ENCODE measurements at regions not wholly inside any gene's neighbourhood (a gene's known extent, or its start where the extent isn't known, plus 50 kb on each side); places are given as distances from the start of the nearest gene placed in this dataset.

DNA sequence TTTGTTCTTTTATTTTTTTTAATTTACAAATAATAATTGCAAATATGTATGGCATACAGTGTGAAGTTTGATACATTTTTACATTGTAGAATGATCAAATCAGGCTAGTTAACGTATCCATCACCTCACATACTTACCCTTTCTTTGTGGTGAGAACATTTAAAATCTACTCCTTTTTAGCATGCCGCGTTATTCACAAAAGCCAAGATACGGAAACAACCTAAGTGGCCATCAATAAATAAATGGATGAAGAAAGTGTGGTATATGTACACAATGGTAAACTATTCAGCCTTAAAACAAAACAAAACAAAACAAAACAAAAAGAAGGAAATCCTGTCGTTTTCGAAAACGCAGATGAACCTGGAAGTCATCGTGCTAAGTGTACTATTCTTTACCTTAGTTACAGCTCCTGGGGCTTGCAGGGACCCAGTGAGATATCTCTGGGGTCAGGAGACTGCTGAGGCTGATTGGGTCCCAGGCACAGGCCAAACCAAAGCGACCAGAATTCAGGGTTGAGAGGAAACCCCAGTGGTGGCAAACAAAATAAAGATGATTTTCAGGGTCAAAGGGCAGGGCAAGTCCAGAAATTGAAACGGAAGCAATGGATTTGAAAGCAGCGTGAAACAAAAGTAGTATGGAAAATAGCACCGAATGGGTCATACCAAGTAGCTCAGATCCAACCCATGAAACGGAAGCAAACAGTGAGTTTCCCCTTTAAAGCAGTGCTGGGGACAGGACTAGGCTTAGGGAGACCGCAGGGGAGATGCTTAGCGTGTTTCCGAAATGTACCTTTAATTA is 188.2 kb downstream of the PLPP3 start:
- no peak for DNase-seq (ENCODE audit: low read depth)

DNA sequence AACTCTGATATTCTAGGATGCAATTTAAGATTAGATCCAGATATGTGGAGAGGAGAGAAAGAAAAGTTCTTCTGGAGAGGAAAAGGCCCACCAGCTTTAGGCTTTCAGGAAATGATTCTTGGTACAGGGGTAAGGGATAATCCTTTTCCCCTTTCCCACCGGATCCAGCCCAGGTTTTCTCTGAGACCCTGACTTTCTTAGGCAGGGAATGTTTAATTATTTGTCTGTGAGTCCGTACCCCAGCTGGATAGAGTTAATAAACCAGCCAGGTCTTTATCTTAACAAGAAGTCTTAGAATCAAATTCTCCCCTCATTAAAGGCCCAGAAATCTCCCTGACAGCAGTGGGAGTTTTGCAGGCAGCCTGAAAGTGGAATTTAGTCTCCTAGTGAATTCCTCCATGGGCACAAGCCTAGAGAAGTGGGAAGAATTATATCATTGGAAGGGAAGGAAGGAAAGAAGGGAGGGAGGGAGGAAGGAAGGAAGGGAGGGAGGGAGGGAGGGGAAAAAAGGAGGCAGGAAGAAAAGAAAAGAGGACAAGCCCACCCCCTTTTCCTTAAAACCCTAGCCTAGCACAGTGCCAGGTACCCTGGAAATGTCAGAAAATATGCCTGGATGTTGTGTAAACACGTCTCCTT is 189.0 kb downstream of the PLPP3 start:
- peak; percentile 30 for DNase-seq (ENCODE audit: low read depth)

DNA sequence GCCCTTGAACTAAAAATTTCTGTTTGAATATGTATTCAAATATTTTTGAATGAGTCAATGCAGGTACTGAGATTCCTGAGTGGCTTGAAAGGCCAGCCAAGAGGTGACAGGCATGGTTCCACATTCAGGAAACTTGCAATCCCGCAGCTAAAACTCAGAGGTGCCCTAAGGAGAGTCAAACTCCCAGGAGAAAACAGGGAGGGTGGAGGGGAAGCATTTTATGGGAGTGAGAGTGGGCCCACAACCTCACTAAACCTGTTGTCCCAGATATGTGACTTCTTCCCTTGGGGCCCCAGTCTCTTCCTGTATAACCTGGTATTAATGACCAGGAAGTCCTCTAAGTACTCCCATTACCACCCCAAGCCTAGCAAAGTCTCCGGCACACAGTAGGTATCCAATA is 189.6 kb downstream of the PLPP3 start:
- no peak for DNase-seq (ENCODE audit: low read depth)

DNA sequence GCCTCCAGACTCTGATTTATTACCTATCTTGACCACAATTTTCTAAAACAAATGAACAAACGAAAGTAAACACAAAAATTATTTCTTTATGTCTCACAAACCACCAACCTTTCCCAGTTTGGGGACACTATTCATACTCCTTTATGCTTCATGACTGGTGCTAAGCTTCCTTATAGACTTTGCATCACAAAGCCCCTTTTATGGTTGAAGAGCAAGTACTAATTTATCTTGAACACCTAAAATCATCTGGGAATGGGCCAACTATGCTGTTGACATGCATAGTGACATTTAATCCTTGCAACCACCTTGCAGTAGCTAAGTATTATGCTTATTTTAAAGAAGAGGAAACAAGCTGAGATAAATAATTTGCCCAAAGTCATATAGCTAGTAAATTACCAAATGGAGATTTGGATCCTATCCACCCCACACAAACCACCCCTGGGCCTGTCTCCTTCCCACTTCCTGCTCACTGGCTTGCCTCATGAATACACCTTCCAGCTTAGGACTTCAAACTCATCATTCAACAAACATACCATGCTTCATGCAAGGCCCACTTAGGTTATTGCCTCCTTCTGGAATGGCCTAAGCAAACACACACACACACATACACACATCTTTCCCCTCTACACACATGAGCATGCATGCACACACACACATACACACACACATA is 192.2 kb downstream of the PLPP3 start:
- no peak for DNase-seq (ENCODE audit: low read depth)

DNA sequence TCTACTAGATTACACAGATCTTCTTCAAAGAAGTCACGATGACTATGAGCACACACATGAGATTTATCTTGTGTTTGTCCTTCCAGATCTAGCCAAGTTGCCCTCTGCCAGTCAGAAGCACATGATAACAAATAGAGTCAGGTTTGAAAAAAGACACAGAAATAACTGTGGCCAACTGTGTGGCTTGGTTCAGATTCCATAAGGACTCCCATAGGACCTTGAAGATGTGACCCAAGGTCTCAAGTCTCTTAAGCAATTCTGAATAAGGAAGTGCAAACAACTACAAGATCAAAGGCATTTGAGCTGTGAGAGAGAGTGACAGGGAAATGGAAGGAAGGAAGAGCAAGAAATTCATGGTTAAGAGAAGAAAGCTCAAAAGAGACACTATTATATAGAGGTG is 194.0 kb downstream of the PLPP3 start:
- DNase-seq (ENCODE audit: low read depth), result no peak

DNA sequence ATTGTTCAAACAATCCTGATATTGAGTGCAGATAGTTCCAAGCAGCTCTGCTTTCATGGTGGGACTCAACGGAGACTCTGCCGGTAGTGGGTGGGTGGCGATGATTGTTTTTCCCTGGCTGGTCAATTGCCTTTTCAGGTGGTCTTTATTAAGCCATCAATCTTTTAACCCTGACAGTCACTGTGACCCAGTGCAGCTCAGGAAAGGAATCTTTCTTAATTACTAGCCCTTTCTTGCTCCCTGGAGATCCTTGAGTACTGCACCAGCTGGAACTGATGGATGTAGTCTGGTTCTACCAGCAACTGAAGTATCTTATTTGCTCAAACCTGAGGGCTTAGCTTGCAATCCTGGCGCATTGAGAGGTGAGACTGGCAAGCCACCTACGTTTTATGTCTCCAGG is 196.4 kb downstream of the PLPP3 start:
- no peak for DNase-seq (ENCODE audit: low read depth)

DNA sequence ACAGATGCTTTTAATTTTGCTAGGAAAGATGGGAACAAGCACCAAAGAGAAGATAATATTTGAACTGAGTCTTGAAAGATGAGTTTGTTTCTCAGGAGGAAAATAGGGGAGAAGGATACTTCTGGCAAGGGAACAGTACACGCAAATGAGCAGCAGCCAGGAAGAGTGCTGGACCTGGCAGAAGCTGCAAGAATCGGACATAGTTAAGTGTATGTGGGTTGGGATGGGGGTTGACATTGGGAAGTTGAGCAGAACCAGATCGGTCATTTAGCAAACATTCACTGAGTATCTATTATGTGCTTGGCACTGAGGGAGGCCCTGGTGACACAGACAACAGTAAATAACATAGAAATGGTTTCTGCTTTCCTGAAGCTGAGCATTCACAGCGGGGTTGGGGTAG is 198.8 kb downstream of the PLPP3 start:
- no peak for DNase-seq (ENCODE audit: low read depth)

DNA sequence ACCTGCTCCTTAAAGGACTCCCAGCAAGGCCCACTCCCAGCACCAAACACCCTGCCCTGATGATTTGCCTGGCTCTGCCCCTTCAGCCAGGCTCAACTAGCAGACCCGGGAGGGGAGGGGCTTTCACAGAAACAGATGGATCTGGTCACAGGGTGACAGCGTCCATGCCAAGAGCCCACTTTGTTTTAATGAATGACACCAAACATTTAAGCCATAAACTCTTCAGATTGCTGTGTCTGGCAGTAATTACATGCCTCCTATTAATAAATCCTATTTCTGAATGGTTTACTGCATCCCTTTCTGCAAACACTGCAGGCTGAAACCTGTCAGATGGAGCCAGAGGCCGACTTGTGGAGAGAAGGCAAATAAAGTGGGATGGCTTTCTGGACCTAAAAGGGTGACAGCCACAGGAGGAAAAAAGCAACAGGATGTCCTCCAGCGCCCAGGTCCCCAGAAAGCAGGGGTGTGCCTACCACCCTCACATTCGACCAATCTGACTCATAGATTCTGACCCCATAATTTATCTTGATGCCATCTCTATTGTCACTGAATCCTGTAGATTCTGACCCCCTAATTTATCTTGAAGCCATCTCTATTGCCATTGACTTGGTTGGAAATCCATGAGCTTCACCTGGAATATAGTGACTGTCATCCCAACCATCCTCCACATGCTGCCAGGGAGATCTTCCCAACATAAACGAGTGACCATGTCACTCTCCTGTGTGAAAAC is 200.9 kb downstream of the PLPP3 start:
- DNase-seq (ENCODE audit: low read depth), result no peak

DNA sequence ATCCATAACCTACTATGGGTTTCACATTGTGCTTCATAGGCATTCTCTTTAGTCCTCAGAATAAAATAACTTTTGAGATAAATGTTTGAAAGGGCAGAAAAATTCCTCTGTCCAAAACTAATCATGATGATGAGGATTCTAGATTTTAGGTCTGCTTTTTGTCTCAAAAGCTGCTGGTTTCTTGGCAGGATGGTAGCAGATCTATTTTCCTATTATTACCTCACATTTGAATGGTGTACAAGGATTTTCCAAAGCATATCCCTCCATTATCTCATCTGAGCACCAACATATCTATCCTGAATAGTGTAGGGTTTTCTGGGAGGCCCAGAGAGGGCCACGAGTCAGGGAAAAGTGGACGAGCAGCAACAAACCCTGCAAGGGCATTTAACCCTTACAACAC is 201.9 kb downstream of the PLPP3 start:
- no peak for DNase-seq (ENCODE audit: low read depth)

DNA sequence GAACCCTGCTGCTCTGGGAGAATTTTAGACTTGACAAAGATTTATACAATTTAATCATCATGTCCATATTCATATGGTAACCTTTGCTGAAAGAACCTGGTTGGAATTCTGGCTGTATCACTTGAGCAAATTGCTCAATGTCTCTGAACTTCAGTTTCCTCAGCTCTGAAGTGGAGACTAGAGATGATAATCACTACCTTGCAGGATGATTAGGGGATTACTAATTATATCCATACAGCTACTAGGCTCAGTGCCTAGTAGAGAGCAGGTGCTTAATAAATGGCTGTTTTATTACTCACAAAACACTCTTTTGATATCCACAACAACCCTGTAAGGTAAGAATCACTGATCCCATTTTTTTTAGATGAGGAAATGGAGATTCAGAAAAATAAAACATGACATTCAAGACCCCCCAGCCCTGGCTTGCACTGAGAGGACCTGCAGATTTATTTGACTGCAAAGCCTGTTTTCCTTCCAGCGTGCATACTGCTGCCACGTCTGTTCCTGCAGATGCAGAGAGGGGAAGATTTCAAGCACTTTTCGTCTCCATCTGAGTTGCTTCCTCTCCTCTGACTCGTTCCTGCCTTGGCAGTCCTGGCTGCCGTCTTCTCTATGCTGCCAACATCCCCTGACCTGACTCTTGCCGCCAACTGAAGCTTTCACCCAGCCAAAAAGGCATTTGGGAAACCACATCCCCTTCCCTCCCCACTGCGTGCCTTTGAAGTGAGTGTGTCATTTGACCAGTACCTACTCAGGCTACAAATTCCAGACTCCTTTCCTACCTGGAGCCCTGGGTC is 203.0 kb downstream of the PLPP3 start:
- peak; percentile 32 for DNase-seq (ENCODE audit: low read depth)

DNA sequence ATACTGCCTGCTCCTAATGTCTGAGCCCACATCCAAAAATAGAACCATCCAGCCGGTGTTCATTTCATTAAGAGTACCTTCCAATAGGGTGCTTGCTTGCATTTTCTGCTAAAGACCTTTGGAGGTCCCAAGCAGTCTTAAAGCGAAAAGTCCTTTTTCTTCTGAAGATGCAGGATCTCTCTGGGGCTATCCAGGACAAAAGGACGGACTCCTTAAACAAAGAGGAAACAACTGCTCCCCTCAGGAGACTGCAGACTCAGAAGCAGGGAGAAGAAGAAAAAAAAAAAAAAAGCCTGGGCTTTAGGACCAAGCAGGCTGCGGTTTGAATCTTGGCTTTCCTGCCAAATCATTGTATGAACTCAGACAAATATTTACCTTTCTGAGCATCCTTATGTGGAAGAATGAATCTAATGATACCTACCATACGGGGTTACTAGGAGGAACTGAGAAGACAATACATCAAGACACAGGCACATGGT is 204.0 kb downstream of the PLPP3 start:
- no peak for DNase-seq (ENCODE audit: low read depth)

DNA sequence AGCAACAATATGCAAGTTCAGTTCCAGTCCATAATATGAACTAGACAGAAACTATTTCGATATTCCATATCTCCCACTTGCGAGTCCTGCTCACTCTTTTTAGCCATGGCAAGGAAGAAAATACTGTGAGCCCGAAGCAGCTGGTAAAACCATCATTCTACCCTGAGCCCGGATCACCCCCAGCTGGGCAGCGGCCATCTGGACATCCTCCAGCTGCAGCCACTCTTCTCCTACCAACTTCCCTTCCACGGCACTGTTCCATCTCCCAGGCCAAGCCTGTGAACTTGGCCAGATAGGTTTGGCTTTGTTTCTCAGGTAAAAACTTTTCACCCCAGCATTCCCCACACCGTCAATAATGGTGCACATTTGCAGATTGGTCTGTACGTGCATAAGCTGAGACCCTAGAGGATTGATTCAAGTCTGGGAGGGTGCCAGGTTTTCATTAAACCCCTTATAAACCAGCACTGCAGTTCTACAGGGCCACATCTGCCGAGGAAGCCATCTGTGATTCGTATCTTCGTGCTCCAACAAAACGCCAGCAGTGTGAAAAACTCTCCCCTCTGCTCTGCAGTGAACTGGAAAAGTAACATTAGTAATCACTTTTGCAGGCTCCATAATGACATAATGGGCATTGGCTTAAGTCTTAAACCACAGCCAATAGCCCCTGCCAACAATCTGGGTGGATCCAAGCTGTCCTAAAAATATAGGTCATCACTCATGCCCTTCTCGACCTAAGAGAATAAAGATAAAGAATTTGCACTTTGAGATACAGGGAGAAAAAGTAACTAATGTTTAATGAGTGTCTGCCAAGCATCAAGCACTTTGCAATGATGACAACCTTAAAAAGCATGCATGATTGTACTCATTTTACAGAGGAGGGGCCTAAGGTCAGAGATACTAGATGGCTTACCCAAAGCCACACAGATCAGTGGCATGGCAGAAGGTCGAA is 205.1 kb downstream of the PLPP3 start:
- DNase-seq (ENCODE audit: low read depth), result peak; percentile 47

DNA sequence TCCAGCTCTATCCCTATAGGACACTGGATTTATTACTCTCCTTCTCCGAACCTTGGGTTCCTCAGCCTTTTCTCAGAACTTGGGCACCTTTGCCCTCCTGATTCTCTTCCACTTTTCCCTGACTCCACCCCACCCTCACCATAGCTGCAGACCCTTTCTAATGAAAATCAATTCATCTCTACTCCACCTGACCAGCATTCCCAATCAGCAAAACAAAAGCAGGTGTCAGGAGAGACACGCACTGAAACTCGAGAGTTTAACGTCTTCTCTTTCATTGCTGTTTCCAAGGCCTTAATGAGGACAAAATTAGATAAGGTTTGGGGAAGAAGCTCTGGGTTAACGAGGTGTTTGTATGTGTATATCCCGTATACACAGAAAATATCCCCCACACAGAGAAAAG is 208.8 kb downstream of the PLPP3 start:
- DNase-seq (ENCODE audit: low read depth), result no peak

DNA sequence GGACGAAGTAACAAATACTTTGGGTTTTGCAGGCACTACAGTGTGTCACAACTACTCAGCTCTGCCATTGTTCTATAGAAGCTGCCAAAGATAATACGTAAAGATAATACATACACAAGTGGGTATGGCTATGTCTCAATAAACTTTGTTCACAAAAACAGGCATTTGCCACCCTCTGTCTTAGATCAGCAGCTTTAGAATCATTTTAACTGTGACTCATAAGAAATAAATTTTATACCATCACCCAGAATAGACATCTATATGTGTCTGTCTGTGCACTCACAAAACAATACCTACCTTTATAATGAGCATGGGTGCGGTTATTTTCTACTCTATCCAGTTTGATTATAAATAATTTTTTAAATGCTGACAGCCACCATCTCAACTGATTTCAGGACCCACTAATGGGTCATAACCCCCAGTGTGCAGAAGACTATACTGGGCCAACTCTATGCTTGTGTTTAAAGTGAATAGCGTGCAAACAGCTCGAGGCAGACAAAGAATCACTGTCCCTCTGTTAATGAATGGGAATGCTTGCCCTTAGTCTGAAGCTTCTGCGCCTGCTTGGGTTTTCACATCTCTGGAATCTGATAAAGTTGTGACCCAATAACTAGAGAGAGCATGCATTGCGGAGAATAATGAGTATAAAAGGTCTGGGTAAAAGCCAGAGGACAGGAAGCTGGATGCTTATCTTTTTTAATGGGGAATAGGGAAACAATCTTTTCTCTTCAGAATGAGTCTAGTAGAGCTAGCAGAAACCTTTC is 216.2 kb downstream of the PLPP3 start:
- DNase-seq (ENCODE audit: low read depth), result no peak

DNA sequence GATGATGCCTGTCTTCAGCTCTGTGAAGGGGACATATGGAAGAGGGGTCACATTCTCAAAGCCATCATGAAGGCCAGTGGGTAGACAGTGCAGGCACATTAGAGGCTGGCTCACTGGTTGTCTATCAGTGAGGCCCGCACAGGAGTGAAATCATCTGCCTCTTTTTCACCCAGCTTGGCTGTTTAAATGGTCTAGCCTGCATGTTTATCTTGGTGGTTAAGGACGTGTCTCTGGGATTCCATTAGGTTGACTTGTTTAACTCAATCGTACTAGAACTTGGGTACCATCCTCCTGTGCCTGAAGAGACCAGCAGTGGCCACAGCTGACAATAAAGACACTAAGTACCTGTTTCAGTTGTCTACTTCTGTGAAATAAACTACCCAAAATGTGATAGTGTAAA is 219.3 kb downstream of the PLPP3 start:
- DNase-seq (ENCODE audit: low read depth), result peak; percentile 52

DNA sequence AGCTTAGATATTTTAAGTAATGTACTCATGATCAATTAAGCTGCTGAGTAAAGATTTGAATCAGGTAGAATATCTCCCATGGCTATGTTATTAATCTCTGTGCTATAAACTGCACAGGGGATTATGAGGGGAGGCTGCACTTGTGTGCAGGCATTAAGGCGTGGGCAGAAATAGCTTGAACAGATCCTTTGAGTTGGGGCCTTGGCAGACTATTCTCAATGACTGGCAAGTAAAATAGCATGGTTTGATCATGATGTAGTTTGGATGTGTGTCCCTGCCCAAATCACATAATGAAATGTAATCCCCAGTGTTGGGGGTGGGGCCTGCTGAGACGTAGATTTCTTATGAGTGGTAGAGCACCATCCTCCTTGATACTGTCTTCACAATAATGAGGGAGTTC is 220.3 kb downstream of the PLPP3 start:
- DNase-seq (ENCODE audit: low read depth), result no peak

DNA sequence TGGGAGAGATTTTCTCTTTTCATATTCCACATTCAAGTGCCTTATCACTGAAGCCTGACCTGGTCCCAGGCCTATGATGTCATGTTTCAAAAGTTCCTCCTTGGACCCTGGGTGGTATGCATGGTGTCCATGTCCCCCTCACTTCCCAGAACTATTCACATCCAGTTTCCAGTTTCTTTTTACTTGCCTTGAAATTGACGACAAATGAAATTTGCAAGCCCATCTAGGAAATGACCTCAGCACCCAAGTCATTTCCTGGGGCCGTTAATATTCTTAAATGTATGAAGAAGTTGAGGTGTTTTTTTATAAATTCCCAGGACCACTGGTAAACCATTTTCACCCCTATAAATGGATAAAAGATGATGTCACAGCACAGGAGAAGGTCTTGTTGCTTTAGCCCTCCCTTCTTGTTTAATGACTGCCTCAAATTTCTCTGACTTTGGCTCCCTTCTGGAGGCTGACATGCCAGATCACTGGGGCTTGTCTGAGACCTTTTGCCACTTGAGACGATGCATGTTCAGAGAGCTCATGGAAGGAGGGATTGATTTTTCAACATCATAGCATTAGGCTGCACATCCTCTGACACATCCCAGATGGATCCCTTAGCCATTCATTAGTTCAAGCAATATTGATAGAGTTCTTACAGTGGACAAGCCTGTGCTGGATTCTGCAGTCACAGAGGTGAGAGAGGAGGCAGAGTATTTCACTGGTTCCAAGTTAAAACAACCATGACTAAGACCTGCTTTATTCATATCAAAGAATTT is 221.3 kb downstream of the PLPP3 start:
- DNase-seq (ENCODE audit: low read depth), result no peak

DNA sequence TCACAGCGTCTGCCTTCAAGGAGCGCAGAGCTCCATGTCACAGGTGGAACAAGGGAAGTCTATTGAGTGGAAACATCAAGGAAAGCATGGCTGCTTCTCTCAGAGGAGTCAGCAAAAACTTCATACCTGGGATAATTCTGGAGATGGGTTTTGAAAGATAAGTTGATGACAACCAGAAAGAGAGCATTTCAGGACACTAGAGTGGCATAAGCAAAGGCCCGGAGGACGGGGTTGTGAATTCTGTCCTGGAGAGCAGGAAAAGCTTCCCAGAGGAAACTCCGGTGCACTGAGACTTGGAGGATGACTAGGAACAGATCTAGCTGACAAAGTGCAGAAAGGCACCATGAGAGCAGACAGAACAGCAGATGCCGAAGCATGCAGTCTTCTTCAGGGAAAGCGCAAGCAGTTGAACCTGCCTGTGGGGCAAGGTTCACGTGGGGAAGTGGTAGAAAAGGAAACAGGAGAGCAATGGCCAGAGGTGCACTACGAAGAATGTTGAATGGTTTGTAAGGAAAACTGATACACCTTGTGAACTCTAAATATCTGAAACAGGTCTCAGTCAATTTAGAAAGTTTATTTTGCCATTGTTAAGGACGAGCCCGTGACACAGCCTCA is 222.9 kb downstream of the PLPP3 start:
- no peak for DNase-seq (ENCODE audit: low read depth)

DNA sequence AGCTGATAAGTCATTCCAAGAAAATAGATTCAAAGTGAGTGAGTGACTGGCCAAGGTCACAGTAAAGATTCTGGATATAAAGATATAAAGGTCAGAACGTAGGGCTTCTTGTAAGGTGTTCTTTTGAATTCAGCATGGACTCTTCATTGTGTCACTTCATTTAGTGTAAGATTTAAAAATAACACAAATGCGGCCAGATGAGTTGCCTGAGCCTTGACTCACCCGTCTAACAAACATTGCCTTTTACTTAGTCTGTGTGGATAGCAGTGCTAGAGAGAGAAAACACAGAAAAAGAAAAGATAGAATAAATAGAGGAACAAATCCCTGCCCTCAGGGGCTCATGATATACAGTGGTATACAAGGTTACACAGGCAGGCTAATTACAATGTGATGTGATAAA is 223.4 kb downstream of the PLPP3 start:
- no peak for DNase-seq (ENCODE audit: low read depth)

Measured in EH (cell line).